ELR (cell line): ENCODE measurements at regions not wholly inside any gene's neighbourhood (a gene's known extent, or its start where the extent isn't known, plus 50 kb on each side); places are given as distances from the start of the nearest gene placed in this dataset.
A peak's percentile ranks its signal among the peaks of the same experiment; 100 is the strongest.

Experiments used
- DNase-seq: peaks from one replicate; pipeline ENCODE4 v3.0.0-alpha.2; 2015; ENCODE audit warnings: low read depth

DNA sequence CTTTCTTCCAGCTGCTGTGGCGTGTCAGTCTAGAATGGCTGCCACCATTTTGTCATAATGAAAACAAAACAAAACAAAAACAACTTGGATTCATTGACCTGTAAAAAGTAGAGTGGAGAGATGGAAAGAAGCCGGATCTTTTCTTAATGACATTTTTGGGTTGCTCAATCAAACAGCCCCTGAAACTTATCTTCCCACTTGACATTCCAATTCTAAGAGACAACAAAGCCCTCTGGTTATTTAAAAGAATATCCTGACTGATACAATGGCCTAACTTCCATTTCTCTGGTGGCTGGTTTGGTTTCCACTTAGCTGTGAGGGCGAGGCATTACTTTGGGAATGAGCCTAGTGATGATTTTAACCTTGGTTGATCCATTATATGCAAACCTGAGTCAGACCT is 123.7 kb downstream of the AQP4 start:
- no peak for DNase-seq

DNA sequence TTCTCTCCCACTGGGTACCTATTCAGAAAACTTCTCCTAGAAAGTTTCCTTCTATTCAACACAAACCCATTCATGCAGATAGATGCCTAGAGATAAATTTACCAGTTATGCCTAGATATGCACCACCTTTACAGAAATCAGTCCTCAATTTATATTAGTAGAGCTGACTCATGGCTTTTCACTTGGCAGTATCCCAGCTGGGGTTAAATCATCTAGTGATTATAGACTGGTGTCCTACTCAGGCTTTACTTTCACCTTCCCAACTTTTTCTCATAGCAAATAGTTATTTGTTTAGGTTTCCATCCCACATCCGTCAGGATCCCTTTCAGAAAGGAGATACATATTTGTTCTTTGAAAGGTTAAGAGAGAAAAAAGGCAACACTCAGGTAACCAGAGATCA is 124.5 kb downstream of the AQP4 start:
- peak; percentile 19 for DNase-seq

DNA sequence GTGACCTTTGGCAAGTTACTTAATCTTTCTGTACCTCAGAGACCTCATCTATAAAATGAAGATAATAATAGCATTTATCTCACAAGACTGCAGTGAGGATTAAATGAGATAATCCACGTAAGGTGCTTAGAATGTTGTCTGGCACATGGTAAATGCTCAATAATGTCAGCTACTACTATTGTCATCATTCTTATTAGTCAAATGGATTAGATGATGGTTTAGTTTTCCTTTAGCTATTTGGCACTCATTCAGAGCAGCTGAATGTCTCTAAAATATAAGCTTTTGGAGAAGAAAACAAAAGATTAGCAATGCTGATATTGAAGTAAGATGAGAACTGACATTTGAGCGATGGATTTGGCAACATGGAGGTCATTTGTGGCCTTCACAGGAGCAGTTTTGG is 125.1 kb downstream of the AQP4 start:
- no peak for DNase-seq

DNA sequence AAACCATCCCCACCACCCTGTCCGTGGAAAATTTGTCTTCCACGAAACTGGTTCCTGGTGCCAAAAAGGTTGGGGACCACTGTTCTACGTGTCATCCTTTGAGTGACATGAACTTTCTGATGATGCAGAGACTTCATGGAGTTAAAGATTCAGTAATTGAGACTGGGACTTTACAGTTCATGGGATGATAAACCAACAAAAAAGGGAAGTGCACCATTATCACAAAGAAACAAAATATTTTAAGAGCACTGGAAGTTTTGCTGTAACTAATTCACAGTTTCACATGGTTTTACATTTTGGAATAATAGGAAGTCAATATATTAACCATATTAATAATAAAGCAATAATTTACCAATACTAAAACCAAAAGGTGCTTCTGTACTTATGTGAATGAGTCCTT is 126.8 kb downstream of the AQP4 start:
- no peak for DNase-seq

DNA sequence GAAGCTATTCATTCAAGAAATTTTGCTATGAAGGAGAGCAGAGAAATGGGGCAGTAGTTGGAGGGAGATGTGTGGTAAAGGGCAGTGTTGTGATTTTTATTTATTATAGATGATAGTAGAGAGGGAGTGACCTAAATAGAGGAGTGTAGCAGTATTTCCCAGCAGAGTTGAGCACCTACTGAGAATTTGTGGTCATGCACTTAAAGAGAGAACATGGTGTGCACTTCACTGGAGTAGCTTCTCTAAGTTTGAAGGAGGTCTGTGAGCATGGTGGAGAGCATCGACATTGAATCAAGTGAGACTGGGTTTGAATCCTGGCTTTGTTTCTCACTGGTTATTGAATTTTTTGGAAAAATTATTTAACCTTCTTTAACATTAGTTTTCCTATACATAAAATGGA is 129.2 kb downstream of the AQP4 start:
- no peak for DNase-seq

DNA sequence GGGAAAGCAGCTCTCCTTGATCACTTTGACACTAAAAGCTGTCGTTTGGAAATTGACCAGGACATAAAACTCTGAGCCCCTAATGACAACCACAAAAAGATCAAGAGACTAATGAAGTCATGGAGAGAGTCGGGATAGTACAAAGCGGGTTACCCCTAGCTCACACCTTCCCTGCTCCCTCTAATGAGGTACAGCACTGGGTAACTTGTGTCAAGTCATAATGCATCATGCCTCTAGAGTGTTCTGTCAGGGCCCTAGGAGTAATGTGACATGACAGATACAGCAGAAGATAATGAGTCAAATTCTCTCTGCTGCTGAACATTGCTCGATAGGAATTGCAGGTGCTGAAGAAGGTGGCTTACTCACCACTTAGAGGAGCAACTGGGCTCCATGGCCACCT is 130.7 kb downstream of the AQP4 start:
- no peak for DNase-seq

DNA sequence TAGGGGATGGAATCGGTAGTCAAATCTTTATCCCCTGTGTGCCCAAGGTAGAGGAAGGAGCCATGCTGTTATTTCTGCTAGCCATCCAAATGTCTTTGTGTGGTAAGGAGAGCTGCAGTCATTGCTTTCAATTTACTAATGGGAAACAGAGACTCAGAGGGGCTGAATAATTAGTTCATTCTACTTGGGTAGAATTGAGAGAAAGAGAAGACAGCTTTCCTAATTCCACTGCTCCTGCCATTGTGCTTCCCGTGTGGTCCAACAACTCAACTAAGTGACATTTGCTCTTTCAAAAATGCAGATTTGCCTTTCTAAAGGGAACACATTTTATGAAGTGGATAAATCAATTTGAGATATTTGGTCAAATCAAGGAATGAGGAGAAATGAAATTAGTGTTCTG is 136.1 kb downstream of the AQP4 start:
- no peak for DNase-seq

DNA sequence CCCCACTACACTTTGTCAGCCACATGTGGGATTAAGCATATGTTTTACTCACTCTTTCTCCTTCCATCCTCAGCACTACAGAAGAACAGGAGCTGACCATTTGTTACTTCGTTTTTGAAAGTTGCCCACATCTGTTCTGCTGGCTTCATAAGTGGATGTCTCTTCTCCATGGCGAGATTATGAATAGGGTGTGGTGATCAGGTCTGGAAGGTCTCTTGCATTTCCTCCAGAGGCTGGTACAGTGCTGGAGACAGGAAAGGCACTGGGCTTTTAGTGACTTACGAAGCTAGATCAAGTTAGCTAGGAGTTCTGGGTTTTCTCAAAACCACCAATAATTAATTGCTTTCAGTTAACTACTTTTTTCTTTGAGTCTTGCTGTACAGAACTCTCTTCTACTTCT is 136.5 kb downstream of the AQP4 start:
- DNase-seq, result no peak

DNA sequence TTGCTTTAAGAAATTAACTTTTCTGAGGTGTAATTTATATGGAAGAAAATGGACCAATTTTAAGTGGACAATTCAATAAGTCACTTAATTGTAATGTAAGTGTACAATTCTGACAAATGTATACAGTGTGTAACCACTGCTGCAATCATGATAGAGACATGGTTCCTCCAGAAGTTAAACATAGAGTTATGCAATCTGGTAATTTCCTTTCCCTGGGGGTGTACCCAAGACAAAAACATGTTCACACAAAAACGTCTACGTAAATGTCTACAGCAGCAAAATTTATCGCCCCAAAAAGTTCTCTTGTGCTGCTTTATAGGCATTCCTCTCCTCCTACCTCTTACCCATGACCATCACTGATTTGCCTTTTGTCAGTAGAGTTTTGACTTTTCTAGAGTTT is 141.5 kb downstream of the AQP4 start:
- no peak for DNase-seq

DNA sequence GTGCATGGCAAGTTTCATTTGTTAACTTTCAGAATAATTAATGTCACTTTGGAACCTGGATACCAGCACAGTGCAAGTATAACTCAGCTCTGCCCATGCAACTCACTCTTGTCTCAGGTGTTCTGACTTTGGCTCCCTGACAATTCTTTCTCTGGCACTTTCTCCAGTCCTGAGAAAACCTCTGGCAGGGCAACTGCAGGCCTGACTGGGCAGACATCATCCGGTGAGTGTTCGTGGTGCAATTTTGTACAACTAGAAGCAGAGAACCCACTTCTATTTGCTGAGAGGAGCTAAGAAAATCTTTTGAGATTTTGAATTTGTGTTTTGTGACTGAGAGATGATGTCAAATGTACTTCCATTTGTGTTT is 143.0 kb downstream of the AQP4 start:
- DNase-seq, result no peak

DNA sequence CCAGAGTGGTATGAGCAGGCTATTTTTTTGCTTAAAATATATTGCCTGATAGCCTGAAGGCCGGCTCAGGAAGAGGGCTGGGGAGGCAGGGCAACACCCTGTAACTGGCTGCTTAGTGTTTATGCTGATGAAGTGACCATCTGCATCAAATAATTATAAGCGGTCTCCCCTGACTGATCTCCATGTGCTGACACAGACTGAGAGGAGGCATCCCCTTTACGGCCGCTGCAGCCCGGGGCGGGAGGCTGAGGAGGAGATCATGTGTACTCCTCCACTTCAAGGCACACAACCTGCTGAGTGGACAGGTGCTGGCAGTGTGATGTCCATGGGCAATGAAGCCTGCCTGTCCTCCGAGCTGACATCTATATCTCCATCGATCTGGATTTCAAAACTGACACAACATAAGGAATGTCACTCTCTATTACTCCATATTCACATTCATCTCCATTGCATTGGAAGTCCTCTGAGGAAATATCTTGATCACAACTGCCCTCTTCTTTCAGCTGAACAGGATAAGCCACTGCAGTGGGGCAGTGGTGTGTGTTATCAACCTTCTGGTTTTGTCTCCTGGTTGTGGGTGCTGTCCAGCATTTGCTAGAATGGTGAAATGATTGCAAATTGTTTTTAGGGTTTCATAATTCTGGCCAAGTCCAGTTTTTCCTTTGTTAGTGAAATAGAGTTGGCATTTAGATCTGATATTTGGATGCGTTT is 143.5 kb downstream of the AQP4 start:
- DNase-seq, result no peak

DNA sequence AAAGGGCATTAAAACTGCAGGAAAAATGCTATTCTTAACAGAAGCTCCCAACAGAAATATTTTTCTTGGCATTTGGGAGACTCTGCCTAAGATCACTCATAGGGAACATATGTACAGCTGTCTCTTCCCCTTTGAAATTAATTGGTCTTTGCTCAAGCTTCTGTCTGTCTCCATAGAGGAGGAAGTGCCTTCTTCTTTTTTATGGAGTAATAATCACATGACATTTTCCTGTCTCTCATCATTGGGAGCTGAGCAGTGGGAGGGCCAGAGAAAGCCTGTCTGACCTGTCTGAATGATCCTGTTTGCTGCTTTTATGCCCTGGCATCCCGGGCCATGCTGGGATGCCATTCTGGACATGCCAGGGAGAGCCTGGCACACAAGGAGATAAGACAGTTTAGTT is 145.6 kb downstream of the AQP4 start:
- DNase-seq, result no peak

DNA sequence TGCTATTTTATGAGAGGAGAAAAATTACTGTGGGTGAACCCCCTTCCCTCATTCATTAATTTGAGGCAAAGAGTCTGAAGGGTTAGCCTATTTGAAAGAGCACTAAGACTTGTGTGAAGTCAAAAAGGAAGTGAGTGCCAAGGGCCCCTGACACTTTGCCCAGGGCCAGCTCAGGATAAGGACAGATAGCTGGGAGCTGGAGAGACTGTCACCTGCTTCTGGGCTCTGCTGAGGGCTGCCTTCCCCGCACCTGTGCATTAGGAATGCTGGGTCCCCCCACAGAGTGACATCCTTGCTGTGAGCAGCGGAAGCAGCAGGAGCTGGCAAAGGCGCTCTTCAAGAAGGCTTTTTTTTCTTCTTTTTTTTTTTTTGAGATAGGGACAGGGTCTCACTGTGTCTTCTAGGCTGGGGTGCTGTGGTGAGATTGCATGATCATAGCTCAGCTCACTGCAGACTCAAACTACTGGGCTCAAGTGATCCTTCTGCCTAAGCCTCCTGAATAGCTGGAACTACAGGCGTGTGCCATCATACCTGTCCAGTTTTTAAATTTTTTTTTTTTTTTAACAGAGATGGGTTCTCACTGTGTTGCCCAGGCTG is 148.3 kb downstream of the AQP4 start:
- no peak for DNase-seq

DNA sequence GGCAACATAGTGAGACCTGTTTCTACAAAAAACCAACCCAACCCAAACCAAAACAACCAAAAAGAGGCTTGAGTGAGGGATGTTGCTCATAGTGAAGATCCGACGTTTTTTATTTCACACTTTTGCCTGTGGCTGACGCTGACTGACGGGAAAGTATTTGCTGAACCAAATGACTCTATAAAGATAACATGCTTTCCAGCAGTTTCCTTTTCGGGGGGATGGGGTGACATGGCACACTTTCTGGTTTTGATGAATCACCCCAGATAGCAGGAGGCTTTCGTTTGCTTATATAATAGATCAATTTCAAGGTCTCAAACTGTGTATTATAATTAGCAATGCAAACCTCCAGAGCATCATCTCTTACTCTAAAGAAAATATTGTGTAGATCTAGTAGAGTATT is 150.8 kb downstream of the AQP4 start:
- DNase-seq, result no peak

DNA sequence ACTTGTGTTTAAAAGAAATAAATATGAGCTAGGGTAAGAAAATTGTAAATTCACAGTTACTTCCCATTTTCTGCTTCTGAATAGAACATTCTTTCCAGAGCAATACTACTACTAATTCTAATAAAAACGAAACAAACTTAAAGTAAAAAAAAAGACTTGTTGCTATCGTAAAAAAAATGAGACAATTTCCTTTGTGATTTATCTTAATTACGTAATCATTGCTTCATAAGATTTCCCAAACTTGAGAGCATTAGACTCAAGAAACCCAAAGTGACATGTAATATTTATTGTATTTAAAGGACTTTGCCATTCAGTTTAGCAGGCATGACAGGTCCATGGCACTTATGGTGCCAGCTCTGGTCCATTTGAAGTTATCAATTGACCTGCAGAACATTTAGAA is 153.8 kb downstream of the AQP4 start:
- no peak for DNase-seq

DNA sequence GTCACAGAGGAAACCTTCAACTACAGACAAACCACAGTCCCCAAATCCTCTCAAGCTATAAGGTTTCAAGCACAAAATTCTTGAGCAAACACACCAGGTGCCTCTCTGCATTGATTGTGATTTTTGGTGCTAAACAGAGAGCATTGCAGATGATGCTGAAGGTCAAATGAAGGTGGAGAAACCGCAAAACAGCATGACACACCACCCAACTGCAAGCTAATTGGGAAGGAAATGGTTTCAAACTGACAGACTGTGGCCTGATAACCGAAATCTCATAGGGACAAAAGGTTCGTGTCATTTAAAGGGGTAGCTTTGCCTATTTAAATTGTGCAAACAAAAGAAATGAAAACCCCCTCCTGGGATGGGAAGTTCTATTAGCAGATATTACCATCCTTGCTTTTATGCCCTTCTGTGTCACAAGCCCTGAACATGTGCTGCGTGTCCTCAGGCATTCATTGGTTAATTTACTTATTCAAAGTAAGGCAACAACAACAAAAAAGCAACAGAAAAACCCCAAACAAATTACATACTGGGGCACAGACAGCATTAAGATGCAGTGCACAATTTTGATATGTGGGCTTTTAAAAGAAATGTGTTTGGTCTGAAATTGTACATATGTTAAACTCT is 154.9 kb downstream of the AQP4 start:
- DNase-seq, result no peak

DNA sequence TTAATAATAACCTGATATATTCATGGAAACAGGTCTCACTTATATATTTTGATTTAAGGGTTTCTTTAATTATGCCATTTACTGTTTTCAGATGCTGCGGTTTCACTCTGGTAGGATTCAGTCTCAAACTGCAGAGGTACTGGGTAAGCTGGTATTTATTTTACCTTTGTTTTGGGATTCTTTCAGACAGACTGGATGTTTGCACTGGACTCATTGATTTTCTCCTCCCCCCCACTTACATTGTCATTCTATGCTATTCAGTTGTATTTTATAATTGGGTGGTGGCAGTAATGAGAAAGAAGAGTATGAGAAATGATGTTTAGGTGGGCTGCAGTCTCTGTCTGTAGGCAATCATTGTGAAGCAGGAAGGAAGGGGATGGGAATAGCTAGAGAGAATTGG is 155.6 kb downstream of the AQP4 start:
- DNase-seq, result no peak

DNA sequence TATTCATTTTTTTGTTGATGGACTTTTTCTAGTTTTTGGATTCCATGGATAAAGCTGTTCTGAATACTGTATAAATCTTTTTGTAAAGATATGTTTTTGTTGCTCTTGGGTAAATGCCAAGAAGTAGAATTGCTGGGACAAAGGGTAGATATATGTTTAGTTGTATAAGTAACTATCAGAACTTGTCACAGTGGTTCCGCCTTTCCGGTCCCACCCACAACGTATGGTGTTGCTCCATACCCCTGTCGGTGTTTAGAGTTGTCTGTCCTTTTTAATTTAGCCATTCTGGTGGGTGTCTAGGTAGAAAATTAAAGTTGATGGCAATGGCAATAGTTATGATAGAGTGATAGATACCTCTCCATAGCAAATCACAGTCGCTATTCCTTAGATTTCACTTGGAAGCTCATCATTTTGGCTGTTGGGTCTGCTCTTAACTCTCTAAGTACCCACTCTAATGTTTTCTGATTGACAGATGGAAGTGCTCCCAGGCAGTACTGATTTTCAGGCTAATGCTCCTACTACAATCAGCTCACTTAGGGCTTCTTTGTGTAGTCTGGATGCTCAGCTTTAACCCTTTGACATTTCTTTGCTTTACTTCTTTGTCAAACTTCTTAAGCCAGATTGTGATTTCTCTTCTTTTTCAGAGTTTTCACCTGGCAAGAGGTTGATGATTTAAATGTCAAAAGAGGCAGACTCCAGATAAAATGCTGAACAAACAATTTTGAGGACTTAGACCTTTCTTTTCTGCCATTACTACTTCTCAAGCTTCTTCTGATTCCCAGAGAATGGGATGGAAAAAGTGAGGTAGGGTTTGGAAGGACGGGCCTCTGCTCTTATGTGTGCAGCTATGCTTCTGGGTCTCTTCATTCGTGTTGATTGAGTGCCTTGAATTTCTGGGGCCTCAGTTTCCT is 156.4 kb downstream of the AQP4 start:
- DNase-seq, result no peak

DNA sequence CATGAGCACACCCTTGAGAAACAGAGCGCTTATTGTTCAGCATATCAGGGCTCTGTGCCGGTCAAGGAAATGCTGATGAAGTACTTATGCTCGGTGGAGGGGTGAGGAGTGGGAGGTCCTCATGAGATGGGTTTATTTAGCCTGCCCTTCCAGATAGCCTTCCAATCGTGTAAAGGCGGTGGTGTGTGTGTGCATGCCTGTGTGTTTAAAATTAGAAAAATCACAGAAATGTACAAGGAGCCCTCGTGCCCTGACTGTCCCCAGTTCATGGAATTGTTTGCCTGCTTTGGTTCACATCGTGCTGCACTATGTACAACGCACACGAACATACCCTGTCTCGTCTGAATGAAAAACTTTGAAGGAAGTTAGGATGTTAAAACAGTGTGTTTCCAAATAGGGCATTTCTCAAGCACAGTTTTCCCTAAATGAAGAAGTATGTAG is 158.6 kb downstream of the AQP4 start:
- no peak for DNase-seq

DNA sequence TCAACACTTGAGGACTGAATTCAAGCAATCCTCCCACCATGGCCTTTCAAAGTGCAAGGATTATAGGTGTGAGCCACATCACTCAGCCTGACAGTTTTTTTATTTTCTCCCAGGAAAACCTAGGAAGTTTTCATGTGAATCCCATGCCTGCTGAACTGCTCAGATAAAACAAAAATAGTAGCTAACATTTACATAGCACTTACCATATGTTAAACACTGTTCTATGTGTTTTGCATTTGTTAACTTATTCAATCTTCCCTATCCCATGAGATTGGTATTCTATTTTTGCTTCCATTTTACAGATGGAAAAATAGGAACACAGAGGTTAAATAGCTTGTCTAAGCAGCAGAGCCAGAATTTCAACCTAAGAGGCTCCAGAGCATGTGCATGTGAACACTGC is 157.4 kb upstream of the KCTD1 start:
- DNase-seq, result no peak

DNA sequence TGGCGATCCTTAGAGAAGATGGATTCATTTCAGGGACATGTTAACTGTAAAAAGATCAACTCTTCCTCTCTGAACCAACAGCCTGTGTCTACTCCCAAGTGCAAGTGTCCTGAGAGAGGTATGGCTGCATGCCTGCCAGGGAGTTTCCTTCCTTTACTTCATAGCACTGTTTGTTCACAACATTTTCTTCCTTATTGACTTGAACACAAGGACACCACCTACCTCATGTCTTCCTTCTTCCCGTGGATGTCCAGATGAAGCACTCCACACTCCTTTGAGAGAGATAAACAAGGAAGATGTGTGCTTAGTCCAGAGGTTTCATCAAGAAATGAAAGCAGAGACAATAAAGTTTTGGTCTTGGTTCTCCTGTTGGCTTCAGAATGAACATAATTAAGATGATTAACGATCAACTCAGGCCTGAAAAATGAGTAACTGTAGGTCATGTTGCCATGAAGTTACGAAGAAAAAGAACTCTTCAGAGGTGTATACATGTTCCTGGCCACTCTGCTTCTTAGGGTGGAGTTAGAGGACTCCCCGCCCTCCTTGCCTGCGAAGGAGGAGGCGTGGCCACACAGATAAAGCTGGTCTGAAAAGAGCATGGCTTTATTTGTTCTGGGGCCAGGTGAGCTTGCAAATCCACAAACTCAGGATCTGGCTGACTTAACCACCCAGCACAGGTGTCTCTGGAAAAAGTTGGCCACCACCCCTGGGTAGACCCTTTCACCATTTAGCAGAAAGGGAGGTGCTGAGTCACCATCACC is 155.0 kb upstream of the KCTD1 start:
- DNase-seq, result no peak

DNA sequence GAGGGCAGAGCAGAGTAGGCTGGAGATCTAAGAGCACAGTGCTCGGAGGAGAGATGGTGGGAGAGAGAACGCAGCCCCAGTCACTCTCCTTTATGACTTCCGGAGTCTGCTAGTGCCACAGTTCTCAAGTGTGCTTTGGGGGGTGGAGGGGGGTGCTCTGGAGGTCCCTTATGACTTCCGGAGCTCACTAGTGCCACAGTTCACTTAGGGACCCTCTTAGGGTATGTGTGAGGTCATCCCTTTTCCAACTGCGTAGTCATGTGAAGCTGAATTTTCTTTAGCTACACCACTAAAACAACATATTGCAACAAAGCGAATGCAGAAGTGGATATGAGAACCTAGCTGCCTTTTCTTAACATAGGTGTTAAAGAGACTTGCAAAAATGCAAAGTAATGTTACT is 153.7 kb upstream of the KCTD1 start:
- no peak for DNase-seq
